ENCODE measurements at regions not wholly inside any gene's neighbourhood (a gene's known extent, or its start where the extent isn't known, plus 50 kb on each side); places are given as distances from the start of the nearest gene placed in this dataset.
"Not testable (repeated sequence)": the region's sequence is repeated elsewhere in the genome, so short reads cannot be mapped to it uniquely, and the experiment has no call there.

DNA sequence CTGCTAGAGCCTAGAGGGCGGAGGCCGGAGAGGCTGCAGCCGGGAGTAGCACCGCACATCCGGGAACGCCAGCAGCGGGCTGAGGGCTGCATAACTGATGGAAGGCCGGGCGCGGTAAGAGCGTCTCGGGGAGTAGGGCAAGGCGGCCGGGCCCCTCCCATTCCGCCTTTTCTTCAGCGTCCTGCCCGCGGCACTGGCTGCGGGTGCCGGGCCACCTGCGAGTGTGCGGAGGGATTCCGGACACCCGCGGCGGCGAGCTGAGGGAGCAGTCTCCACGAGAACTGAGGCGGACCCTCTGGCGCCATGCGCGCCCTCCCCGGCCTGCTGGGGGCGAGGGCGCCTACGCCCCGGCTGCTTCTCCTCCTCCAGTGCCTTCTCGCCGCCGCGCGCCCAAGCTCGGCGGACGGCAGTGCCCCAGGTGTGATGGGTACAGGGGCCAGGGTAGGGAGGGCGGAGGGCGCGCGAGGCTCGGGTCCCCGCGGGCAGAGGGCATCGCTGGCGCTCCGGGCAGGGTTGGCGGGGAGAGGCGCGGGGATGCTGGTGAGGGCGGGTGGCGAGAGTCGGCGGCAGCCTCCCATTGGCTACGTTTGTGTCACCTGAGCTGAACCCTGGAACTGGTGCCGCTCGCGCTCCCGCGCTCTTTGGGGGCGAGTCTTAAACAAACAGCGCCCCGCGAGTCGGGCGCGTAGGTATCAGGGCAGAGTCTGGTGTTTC, 334.4 kb downstream of the SRGAP2C start (continued):
- TF ChIP-seq, protein P1, sequence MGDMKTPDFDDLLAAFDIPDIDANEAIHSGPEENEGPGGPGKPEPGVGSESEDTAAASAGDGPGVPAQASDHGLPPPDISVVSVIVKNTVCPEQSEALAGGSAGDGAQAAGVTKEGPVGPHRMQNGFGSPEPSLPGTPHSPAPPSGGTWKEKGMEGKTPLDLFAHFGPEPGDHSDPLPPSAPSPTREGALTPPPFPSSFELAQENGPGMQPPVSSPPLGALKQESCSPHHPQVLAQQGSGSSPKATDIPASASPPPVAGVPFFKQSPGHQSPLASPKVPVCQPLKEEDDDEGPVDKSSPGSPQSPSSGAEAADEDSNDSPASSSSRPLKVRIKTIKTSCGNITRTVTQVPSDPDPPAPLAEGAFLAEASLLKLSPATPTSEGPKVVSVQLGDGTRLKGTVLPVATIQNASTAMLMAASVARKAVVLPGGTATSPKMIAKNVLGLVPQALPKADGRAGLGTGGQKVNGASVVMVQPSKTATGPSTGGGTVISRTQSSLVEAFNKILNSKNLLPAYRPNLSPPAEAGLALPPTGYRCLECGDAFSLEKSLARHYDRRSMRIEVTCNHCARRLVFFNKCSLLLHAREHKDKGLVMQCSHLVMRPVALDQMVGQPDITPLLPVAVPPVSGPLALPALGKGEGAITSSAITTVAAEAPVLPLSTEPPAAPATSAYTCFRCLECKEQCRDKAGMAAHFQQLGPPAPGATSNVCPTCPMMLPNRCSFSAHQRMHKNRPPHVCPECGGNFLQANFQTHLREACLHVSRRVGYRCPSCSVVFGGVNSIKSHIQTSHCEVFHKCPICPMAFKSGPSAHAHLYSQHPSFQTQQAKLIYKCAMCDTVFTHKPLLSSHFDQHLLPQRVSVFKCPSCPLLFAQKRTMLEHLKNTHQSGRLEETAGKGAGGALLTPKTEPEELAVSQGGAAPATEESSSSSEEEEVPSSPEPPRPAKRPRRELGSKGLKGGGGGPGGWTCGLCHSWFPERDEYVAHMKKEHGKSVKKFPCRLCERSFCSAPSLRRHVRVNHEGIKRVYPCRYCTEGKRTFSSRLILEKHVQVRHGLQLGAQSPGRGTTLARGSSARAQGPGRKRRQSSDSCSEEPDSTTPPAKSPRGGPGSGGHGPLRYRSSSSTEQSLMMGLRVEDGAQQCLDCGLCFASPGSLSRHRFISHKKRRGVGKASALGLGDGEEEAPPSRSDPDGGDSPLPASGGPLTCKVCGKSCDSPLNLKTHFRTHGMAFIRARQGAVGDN (IDR thresholded peaks at IDR 0.05), result no peak
- TF ChIP-seq POLR2A (IDR thresholded peaks at IDR 0.05; ENCODE audit: low read depth, low read length) (peak; percentile 41; the same call in 1 of the 2 replicates), SUZ12 (IDR thresholded peaks at IDR 0.05; ENCODE audit: unreplicated experiment) (peak; percentile 40)

DNA sequence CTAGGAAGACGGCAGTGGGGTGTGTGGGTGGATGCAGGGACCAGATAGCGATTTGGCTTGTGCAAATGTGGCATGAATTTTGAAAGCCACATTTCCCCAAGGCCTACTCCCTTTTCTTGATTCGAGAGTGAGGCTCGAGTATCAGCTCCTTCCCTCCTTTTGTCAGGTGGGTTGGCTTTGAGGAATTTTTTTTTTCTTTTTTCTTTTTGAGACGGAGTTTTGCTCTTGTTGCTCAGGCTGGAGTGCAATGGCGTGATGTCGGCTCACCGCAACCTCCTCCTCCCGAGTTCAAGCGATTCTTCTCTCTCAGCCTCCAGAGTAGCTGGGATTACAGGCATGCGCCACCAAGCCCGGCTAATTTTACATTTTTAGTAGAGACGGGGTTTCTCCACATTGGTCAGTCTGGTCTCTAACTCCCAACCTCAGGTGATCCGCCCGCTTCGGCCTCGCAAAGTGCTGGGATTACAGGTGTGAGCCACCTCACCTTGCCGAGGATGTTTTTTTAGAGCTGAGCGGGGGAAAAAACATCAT, 335.0 kb downstream of the SRGAP2C start:
- ATAC-seq; H2AFZ ChIP-seq (ENCODE audit: control insufficient read depth, low read depth, low read length); in situ Hi-C loops (cut with MboI); SMC1A ChIA-PET (ENCODE audit: uncharacterized antibody, unreplicated experiment); H3K4me3 ChIP-seq; H3K4me2 ChIP-seq (ENCODE audit: control insufficient read depth, insufficient read depth); H3K9ac ChIP-seq (ENCODE audit: control insufficient read depth, insufficient read depth, low read length); H3K9me3 ChIP-seq (replicated peaks; ENCODE audit: control insufficient read depth, insufficient read depth, low read length); H3K36me3 ChIP-seq (ENCODE audit: control insufficient read depth in 2 of 2, insufficient read depth in 2 of 2, low read length in 1 of 2); H3K27ac ChIP-seq (ENCODE audit: control insufficient read depth, insufficient read depth); BruUV-seq (replicated peaks); CTCF ChIA-PET; H3K4me1 ChIP-seq (ENCODE audit: control insufficient read depth, insufficient read depth, low read length); POLR2A ChIA-PET; H3K27me3 ChIP-seq (replicated peaks in 1 of 2; ENCODE audit: control insufficient read depth in 2 of 2, insufficient read depth in 2 of 2, low read length in 1 of 2); RAD21 ChIA-PET (ENCODE audit: unreplicated experiment); DNase-seq (ENCODE audit: low read depth, low spot score); H4K20me1 ChIP-seq (ENCODE audit: control insufficient read depth, insufficient read depth); FAIRE-seq; H3K79me2 ChIP-seq (ENCODE audit: control insufficient read depth, insufficient read depth, low read length): not testable (repeated sequence)
- WGBS (ENCODE audit: insufficient coverage, insufficient replicate concordance, low lambda C conversion rate, missing lambda C conversion rate), result 62% methylated on average over 18 of the region's 19 CpGs
- intact Hi-C loops (cut with micrococcal nuclease; ENCODE audit: unreplicated experiment), result loop anchor here (10.0 kb wide), 1 partner anchor 65 kb away; no protein-coding TSS in a partner anchor
